NCI-H226 (cell line): ENCODE measurements at regions not wholly inside any gene's neighbourhood (a gene's known extent, or its start where the extent isn't known, plus 50 kb on each side); places are given as distances from the start of the nearest gene placed in this dataset.
"Not testable (repeated sequence)": the region's sequence is repeated elsewhere in the genome, so short reads cannot be mapped to it uniquely, and the experiment has no call there.

Experiments
- DNase-seq: peaks from one replicate; pipeline ENCODE4 v3.0.0-alpha.2; 2015

DNA sequence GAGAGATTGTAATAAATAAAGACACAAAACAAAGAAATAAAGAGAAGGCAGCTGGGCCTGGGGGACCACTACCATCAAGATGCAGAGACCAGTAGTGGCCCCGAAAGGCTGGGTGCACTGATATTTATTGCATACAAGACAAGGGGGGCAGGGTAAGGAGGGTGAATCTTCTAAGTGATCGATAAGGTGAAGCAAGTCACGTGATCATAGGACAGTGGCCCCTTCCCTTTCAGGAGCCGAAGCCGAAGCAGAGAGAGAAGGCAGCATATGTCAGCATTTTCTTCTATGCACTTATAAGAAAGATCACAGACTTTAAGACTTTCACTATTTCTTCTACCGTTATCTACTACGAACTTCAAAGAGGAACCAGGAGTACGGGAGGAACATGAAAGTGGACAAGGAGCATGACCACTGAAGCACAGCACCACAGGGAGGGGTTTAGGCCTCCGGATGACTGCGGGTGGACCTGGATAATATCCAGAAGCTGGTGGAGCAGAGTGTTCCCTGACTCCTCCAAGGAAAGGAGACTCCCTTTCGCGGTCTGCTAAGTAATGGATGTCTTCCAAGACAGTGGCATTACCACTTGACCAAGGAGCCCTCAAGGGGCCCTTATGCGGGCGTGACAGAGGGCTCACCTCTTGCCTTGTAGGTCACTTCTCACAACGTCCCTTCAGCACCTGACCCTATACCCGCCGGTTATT is 126.4 kb downstream of the RBM46 start:
- DNase-seq = not testable (repeated sequence)

DNA sequence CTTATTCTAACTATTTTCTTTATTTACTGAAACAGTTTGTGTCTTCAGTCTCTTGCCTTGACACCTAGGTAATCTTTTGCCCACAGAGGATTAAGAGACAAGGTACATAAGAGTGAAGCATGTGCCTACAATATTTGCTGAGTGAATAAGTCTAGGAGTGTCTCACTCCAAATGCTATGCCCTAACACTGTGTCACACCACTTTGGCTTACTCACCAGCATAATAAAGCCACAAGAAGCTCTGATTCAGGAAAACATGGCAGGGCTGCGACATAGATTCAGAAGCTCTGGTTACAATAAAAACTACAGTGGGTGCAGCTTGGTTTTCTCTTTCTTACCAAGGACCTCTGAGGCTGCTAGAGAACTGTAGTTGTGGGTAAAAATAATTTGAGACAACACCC is 127.1 kb downstream of the RBM46 start:
- DNase-seq = no peak

DNA sequence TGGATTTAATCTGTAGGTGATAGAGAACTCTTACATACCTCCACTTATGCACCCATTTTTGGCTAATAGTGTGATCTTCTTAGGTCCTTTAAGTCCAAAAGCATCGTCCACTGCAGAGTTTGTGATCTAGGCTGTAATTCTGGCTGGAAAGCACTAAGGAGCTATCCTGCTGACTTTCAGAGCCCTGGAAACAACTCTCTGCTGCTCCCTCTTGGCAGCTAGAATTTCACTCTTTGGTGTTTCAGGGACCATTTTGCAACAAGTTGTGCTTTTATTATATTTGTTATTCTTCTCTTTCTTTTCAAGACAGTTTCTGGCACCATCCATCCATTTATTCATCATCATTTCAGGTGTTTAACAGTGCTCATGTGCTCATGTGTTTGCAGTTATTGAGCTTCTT is 130.0 kb downstream of the RBM46 start:
- DNase-seq = no peak

DNA sequence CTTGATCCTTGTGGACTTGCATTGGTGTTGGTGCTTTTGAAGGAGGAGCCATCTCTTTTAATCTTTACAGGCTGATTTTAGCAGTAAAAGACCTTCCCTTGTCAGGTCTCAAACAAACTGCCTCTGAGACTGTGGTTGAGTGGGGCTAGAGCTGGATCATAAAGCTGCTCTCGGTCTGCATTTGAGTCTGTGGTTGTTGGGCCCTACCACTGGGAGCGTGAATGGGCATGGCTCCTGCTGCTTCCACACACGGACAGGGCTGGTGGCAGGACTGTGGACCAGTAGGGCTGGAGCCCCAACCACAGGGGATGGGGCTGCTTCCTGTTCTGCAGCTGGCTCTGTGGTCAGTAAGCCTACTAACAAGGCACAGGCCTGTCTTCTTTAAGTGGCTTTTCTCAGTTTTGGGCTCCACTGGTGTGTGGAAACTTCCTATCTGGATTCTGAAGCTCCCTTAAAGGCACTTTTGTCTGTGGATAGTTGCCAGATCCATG is 130.6 kb downstream of the RBM46 start:
- no peak for DNase-seq

DNA sequence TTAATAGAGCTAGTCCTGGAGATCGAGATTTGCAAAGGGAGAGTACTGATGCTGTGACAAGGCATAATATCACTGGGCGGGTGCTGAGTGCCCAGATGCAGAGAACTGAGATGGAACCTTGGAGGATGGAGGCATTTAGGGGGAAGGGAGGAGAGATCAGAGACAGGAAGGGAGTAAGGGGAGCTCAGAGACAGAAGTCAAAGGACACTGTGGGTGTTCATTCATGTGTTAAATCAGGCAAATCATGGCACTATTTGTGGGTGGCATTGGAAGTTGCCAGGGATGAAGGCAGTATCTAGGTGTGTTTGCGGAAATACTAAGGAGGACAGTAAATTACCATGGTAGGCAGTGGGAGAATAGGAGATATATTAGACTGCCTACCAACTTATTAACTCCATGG is 135.0 kb downstream of the RBM46 start:
- no peak for DNase-seq

DNA sequence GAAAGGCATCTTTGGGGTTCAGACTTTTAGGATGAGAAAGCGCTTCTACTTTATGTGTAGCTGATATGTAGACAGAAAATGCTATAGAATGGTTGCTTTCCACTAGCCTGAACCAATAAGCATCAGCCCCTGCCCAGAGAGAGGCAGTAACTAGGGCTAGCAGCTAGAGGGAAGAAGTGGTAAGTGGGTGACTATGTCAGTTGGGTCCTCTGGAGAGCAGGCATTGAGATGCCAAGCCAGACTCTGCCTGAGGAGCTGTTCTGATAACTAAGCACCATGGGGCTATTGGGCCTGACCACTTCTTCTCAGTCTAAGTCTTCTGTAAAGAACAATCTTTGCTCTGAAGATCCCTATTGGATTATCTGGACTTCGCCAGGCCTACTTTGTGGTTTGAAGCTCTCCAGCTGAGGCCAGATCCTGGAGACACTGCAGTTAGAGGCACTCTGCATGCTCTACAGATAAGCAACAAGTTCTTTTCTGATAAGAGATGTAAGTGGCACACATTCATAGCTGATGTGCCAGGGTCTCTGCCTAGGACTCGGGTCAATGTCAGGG is 146.1 kb downstream of the RBM46 start:
- DNase-seq = no peak

DNA sequence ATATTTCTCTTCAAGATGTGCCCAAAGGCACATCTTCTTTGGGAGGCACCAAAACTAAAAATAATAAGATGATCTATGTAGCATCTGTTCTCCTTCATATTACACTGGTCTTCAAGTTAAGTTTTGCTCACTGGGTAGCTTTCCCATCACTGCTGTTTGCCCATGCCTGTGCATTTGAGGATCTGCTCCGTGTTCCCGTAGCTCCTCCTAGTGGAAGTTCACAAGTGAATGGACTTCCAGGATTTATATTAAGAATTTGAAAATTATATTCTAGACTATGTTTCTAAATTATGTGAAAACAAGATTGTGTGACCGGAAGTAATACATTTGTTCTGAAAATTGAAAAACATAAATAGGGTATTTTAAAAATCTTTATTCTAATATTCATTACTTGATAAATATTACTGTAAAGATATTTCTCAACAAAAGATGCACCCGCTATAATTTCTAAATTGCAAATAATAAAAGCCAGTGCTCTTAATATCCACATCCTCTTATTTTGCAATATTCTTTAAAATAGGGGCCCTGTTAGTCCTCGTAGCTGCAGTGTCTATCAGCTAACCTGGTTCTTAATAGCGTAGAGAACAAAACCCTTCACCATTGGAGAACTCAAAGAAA is 147.7 kb downstream of the RBM46 start:
- no peak for DNase-seq

DNA sequence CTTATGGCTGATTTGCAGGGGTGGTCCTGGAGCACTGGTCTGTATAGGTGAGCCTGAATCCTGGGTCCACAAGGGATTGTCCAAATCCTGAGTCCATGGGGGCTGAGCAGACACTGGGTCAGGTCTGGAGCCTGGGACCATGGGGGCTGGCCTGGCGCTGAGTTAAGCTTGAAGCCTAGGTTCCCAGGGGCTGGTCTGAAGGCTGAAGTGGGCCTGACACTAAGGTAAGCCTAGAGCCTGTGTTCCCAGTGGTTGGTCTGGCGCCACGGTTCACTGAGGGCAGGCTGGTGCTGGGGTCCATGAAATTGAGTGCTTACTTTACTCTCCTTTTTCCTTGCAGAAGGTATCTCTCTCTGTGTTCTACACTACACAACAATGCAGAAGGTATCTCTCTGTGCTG is 155.8 kb downstream of the RBM46 start:
- DNase-seq = no peak

DNA sequence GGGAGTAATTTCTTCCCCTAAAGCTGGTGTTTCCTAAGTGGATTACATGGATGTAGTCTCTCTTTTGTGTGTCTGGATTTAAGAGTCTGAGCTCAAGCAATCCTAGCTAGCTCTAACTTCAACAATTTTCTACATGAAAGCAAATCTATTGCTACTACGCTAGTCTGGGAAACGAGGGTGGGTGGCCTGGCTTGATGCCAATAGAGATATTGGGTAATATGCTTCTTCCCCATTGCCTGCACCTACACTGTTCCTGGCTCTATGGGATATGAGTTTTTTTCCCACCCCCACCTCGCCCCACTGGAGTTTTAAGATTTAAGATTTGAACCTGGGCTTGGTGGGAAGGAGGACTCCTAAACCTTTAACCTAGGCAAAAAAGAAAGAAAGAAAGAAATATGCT is 158.8 kb downstream of the RBM46 start:
- DNase-seq = no peak

DNA sequence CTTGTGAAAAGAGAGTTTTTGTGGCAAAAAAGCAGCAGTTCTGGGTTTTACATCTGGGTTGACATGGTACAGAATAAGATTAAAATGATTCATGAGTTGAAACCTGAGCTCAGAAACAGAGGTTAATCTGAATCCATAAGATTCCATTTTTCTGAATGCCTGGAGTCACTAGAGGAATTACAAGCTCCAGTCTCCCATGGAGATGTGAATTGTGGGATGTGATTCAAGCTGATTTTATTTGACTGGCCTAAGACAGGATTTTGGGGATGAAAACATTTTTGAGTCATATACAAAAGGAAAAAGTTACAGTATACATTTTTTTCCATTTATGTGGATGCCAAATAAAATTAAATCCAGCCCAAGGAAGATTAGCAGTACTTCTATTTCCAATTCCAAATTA is 161.1 kb downstream of the RBM46 start:
- DNase-seq = no peak

DNA sequence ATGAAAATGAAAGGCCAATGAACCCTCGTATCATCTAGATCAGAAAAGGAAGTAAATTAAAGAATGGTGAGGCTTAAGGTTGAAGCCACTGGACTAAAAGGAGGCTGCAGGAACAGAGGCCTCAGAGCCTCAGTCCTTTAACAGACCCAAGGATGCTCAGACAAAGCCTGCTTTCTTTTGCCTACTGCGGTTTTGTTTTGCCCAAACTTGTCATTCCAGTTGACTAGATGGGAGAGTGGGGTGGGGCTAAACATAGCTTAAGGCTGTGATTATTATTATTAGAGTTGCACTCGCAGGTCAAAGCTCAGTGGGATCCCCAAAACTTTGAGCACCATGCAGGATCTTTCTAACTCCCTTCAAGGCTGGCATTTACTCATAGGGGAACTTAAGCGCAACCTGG is 163.9 kb downstream of the RBM46 start:
- no peak for DNase-seq

DNA sequence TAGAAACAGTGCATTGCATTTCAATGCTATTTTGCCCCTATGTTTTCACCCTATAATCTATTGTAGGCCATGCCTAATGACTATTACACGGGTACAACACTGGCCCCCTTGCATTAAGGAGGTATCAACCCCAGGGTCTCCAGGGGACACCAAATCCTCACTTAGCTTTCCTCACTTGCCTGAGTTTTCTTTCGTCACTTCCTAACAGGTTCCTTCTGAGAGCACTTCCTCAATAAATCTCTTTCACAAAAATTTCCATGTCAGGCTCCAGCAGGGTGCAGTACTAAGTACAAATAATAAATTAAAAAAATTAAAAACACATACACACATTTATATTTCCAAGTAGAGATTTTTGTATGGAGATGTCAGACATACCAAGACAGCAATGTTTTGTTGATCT is 165.0 kb downstream of the RBM46 start:
- DNase-seq = no peak

DNA sequence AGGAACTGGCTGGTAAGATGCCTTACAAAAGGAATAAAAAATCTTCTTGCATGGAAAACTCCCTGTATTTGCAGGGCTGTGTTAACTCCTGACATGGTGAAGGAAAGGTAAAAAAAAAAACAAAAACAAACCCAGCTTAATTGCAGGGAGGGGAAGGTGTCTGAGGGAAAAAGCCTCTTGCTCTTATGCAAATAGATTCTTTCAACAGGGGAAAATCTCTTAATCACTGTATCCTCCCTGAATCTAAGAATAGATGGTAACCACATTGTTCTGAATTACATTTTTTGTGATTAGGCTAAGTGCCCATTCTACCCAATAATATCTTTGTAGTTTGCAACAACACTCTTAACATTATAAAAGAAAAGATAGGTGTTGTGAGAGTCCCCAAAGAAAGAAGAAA is 172.6 kb downstream of the RBM46 start:
- DNase-seq = no peak

DNA sequence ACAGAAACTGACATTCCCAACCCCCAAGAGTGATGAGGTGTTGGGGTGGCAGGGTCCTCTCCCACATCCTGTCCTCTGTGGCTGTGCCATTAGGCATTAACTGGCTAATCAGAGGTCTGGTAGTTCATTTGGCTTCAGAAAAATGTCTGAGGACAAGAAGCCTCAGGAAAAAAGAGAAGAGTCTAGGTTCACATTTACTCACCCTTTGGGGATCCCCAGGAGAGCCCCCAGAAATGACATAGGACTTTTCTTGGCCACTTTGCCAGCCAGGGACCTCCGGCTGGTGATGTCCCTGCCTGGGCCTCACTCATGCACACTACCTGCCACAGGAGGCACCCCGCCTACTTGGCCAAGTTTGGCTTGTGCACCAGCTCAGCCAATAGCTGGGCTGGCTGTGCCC is 173.0 kb downstream of the RBM46 start:
- no peak for DNase-seq

DNA sequence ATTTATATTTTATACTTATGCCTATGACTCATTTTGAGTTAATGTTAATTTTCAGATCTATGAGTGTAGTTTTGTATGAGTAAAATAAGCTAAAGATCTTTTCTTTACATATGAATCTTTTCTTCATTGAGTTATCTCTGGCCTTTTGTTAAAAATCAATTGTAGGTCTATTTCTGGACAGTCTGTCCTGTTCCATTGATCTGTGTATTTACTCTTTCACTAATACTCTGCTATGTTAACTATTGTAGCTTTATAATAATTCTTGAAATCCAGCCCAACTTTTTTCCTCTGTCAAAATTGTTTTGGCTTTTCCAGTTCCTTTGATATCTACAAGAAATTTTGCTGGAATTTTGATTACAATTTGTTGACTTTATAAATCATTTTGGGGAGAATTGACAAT is 177.0 kb downstream of the RBM46 start:
- no peak for DNase-seq

DNA sequence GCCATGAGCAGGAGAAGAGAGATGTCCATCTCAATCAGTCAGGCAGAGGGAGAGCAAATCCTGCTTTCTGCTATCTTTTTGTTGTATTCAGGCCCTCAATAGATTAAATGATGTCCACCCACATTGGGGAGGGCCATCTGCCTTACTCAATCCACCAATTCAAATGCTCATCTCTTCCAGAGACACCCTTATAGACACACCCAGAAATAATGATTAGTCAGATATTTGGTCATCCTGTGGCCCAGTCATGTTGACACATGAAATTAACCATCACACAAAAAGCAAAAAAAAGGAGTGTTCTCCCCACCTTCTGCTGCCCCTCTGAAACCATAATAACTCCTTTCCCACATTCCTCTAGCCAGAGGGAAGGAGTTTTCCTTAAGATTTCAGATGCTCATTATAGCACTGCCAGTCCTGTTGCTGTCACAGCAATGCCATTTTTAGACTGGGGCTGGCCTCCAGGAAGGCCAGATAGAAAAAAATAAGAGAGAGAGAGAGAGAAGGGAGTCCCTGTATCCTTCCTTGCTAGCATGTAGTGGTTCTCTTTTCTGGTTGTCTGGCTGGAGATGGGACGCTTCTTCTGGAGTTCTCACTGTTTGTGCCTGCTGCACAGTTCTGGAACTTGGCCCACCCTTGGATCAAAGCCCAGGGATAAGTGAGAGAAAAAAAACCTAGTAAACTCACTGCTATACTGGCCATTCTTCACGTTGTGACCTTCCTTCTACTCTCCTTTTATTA is 177.7 kb downstream of the RBM46 start:
- DNase-seq = no peak

DNA sequence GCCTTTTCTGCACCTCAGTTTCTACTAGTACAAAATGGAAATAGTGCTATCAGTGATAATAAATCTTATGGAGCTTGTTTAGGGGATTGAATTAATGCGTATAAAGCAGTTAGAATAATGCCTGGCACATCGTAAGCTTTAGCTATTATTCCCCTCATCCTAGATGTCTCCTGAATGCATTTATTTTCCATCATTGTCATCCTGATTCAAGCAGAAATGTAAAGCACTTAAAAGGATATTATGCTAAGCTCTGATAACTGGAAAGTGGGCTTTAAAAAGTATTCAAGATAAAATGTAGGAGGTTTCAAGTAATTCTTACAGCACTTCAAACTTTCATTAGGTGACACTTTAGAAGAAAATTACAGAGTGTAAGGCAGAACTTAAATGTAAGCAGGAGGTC is 178.7 kb downstream of the RBM46 start:
- DNase-seq = no peak

DNA sequence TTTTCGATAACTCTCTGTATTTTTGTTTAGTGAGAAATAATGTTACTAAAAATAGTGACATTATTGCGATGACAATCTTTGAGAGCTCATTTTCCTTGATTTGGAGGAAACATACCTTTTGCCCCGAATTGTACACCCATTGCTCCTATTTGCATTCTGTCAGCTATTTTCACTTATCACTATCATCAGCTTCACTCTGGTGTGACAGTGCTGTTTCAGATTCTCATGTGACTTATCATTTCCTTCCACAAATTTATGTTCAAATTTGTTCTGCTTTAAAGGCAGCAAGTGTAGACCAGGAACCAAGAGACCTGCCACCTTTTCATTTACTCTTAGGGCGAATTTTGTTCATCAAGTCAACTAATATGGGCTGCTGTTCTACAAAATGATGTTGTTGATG is 179.4 kb downstream of the RBM46 start:
- no peak for DNase-seq

DNA sequence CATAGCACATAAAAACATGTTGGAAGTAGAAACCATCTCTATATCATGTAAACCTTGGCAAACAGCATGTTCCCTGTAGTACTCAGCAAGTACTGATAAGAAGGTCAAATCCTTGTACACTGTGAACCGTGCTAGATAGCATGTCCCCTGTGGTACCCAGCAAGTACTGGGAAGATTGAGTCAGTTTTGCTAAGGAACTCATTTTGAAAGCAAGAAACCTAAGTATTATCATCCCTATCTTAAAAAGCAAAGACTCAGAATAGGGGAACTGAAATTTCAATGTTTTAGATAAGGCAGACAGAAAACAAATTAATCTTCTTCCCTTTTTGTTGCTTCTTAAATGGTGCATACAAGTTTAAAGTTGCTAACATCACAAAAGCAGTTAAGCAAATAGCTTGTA is 180.2 kb downstream of the RBM46 start:
- no peak for DNase-seq

DNA sequence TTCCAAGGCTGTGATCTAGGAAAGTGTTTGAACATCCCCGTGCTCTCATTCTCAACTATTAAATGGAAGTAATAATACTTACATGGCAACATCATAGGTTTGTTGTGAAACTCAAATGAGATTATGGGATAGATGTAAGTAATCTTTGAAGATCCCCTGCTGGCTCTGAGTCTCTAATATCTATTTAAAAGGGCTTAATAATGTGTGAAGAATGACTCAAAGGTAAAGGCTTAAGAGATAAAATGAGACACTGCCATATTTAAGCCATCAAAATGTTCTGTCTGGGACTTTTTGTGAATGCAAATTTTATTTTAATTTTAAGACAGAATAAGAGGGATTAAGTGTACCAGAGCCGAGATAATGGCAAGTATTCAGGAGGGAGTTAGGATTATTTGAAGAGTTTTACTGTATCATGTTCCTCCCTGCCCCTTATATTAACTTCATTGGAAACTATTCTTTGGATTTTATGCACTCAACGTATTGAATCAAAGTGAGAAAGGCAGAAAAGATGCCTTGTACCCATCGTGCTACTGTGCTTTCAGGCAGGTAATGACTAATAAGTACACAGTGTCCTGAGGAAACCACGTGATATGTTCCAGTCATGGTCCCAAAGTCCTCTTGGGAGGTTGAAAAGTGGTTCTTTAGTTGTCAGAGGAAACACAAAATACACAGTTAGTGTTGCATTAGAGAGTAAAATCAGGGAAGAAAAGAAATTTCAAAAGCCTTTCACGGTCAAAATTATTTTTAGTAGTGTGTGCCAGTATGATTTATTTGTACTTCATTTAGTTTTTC is 192.4 kb downstream of the RBM46 start:
- no peak for DNase-seq

DNA sequence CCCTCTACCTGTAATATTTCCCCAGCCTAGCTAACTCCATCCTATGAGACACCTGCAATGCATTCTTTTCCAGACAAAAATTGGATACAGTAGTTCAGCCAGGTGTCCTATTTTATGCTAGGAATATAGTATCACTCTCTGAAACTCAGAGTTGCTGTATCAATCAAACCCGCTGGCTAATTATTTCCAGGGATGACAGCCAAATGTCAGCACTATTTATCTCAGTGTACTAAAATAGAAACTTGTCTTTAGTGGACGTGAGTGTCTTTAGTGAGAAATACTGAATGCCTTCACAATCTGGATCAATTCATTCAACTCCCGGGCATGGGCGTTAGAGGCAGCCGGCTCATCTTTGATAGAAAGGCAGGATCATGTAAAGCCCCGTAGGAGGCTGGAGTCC is 196.2 kb downstream of the RBM46 start:
- DNase-seq = no peak

DNA sequence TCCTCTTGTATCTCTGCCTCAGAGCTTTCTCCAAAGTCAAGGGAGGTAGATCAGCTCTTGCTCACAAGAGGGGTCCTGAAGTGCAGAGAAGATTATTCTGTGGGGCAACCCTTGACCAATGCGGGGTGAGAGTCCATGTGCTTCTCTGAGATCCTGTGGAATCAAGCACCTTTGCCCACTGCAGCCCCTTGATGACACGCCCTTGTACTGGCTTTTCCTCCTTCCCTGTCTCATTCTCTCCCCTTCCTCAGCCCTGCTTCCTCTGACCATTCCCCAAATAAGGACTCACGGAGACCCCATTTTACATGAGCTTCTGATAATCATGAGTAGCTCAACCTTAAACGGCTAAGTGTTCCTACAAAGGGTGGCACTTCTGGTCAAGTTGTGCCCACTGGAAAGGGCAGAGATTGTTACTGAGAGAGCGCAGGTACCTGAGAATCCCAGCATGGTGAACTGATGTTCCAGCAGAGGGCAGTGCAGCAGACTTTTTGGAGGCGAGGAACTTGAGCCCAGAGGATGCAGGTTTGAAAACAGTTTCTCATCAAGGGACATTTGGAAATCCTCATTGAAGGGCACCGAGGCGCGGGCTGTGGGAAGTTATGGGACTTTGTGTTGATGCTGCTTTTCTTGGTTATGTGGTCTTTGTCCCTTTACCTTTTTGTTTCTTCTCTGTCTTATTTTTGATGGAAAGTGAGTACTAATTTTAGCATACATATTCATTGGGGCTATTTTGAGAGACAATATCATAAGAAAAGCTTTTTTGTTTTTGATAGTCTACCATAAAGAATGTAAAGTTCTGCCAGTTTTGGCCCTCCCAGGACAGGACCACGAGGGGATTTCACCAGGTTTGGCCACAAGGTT is 201.3 kb downstream of the RBM46 start:
- no peak for DNase-seq
